Mammary epithelial cell (primary cell): ENCODE measurements at regions not wholly inside any gene's neighbourhood (a gene's known extent, or its start where the extent isn't known, plus 50 kb on each side); places are given as distances from the start of the nearest gene placed in this dataset.

ENCODE experiments used
- EZH2 ChIP-seq: IDR thresholded peaks from 2 replicates; pipeline ENCODE4 v1.6.1; 2012; ENCODE audit warnings: low read length, inconsistent platforms, borderline replicate concordance
- TF ChIP-seq, protein P1 (sequence below), 2 donors: IDR thresholded peaks in 1 of 2; conservative IDR thresholded peaks in 1 of 2; 2 replicates each; pipeline ENCODE4 v1.5.1; 2011 to 2012; ENCODE audit warnings: inconsistent platforms in 2 of 2, low read length in 2 of 2, mild to moderate bottlenecking in 2 of 2, control low read depth in 1 of 2, low read depth in 1 of 2; ENCODE audit not compliant: insufficient read depth in 1 of 2; ENCODE audit errors: extremely low read depth in 1 of 2

DNA sequence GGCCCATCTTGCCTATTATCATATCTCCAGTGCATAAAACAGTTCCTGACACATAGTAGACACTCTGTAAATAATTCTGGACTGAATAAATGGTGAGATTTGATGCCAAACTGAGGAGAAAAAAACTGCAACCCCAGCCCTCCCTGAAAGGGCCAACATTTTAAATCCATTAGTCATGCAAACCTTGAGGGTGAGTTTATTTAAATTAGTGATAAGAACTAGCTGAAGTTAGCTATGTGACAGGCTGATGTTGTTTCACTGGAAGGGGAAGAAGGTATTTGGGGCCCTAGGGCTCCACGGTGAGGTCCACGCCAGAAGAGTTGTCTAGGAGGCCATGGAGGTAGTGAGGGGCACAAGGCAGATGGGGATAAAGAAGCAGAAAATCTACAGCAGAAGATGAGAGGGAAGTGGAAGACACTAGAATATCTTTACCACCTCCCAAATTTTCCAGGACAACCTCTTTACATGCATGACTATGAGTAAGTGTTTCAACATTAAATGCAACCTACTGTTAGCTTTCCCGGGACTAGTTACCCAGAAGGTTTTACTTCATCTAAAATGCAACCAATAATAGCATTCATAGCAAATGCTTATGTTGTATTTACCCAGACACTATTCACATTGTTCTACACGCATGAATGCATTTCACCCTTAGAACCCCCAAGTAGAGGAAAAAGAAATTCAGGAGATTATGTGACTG lies 183.2 kb upstream of the LYZL1 start:
- TF ChIP-seq, protein P1, sequence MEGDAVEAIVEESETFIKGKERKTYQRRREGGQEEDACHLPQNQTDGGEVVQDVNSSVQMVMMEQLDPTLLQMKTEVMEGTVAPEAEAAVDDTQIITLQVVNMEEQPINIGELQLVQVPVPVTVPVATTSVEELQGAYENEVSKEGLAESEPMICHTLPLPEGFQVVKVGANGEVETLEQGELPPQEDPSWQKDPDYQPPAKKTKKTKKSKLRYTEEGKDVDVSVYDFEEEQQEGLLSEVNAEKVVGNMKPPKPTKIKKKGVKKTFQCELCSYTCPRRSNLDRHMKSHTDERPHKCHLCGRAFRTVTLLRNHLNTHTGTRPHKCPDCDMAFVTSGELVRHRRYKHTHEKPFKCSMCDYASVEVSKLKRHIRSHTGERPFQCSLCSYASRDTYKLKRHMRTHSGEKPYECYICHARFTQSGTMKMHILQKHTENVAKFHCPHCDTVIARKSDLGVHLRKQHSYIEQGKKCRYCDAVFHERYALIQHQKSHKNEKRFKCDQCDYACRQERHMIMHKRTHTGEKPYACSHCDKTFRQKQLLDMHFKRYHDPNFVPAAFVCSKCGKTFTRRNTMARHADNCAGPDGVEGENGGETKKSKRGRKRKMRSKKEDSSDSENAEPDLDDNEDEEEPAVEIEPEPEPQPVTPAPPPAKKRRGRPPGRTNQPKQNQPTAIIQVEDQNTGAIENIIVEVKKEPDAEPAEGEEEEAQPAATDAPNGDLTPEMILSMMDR (conservative IDR thresholded peaks at IDR 0.05 in 1 of 2, IDR thresholded peaks at IDR 0.05 in 1 of 2; ENCODE audit: extremely low read depth in 1 of 2, insufficient read depth in 1 of 2, low read depth in 1 of 2, low read length in 2 of 2) = no peak
- TF ChIP-seq EZH2 = no peak
